GM13977 (cell line): ENCODE measurements at regions not wholly inside any gene's neighbourhood (a gene's known extent, or its start where the extent isn't known, plus 50 kb on each side); places are given as distances from the start of the nearest gene placed in this dataset.

Experiments
- DNase-seq: peaks from one replicate; pipeline ENCODE4 v3.0.0; 2012; ENCODE audit warnings: low spot score
- CTCF ChIP-seq: IDR thresholded peaks from 2 replicates; pipeline ENCODE4 v1.5.1; 2012; ENCODE audit warnings: mild to moderate bottlenecking, control low read depth; ENCODE audit not compliant: insufficient read depth; ENCODE audit errors: extremely low read depth, missing control alignments
- in situ Hi-C: fragments of 300-500 bp; cut with MboI; formaldehyde crosslinking; loops from one replicate; pipeline ENCODE4 v1.12.0; 2022; ENCODE audit warnings: low sequenced_read_pairs, low pct_unique_long_range_greater_than_20kb, mixed read lengths, inconsistent platforms; ENCODE audit not compliant: unreplicated experiment

- in situ Hi-C loops: no loop called here
- no peak for DNase-seq
- no peak for TF ChIP-seq CTCF
Measured at GRCh38 chr9:99322299-99322698, 100.2 kb downstream of the SEC61B start.

- no peak for TF ChIP-seq CTCF
- in situ Hi-C loops: no loop called here
Measured at GRCh38 chr9:99326112-99326916, 104.2 kb downstream of the SEC61B start.

GRCh38 chr9:99326917-99327189, 104.8 kb downstream of the SEC61B start:
- in situ Hi-C loops: no loop called here
- no peak for TF ChIP-seq CTCF
- no peak for DNase-seq

More at GRCh38 chr9:99326112-99326916, 104.2 kb downstream of the SEC61B start:
- no peak for DNase-seq

GRCh38 chr9:99327667-99328066, 105.6 kb downstream of the SEC61B start:
- in situ Hi-C loops: no loop called here
- no peak for DNase-seq
- no peak for TF ChIP-seq CTCF

GRCh38 chr9:99335280-99335679, 113.2 kb downstream of the SEC61B start:
- no peak for TF ChIP-seq CTCF
- in situ Hi-C loops: no loop called here

GRCh38 chr9:99336005-99336404, 113.9 kb downstream of the SEC61B start:
- in situ Hi-C loops: no loop called here
- TF ChIP-seq CTCF: no peak
- no peak for DNase-seq

More at GRCh38 chr9:99335280-99335679, 113.2 kb downstream of the SEC61B start:
- DNase-seq: peak; percentile 40
